ENCODE measurements at regions not wholly inside any gene's neighbourhood (a gene's known extent, or its start where the extent isn't known, plus 50 kb on each side); places are given as distances from the start of the nearest gene placed in this dataset.
"Not testable (repeated sequence)": the region's sequence is repeated elsewhere in the genome, so short reads cannot be mapped to it uniquely, and the experiment has no call there.

GRCh38 chr9:71587576-71588362 lies 180.5 kb downstream of the CEMIP2 start:
- DNase-seq, result no peak

- no peak for DNase-seq
Observed at GRCh38 chr9:71583792-71584191, 184.5 kb downstream of the CEMIP2 start.

- no peak for DNase-seq
Observed at GRCh38 chr9:71582347-71582746, 186.0 kb downstream of the CEMIP2 start.

GRCh38 chr9:71581101-71581500 lies 187.2 kb downstream of the CEMIP2 start:
- no peak for DNase-seq

- no peak for DNase-seq
Observed at GRCh38 chr9:71571186-71571585, 197.1 kb downstream of the CEMIP2 start.

GRCh38 chr9:71567890-71568289 lies 200.4 kb downstream of the CEMIP2 start:
- DNase-seq, result no peak

- no peak for DNase-seq
Observed at GRCh38 chr9:71562140-71562539, 206.2 kb downstream of the CEMIP2 start.

GRCh38 chr9:71557310-71557709 lies 211.0 kb downstream of the CEMIP2 start:
- DNase-seq, result no peak

- DNase-seq, result peak; percentile 38
Observed at GRCh38 chr9:71552480-71552879, 215.8 kb downstream of the CEMIP2 start.

GRCh38 chr9:71549023-71549422 lies 219.3 kb downstream of the CEMIP2 start:
- no peak for DNase-seq

- DNase-seq, result no peak
Observed at GRCh38 chr9:71544464-71544863, 223.8 kb downstream of the CEMIP2 start.

GRCh38 chr9:71541436-71541835 lies 226.9 kb downstream of the CEMIP2 start:
- DNase-seq, result no peak

- no peak for DNase-seq
Observed at GRCh38 chr9:71524996-71525580, 243.2 kb downstream of the CEMIP2 start.

- no peak for DNase-seq
Observed at GRCh38 chr9:71524516-71524915, 243.8 kb downstream of the CEMIP2 start.

- no peak for DNase-seq
Observed at GRCh38 chr9:71521132-71521531, 247.2 kb downstream of the CEMIP2 start.

GRCh38 chr9:71519098-71519696 lies 249.1 kb downstream of the CEMIP2 start:
- no peak for DNase-seq

- DNase-seq, result no peak
Observed at GRCh38 chr9:71518045-71518827, 250.1 kb downstream of the CEMIP2 start.

GRCh38 chr9:71515626-71516025 lies 252.7 kb downstream of the CEMIP2 start:
- DNase-seq, result no peak

- DNase-seq, result no peak
Observed at GRCh38 chr9:71515107-71515506, 253.2 kb downstream of the CEMIP2 start.

- DNase-seq, result no peak
Observed at GRCh38 chr9:71514344-71514975, 253.9 kb downstream of the CEMIP2 start.

- DNase-seq, result no peak
Observed at GRCh38 chr9:71509054-71509453, 259.3 kb downstream of the CEMIP2 start.

GRCh38 chr9:71508141-71508540 lies 260.2 kb downstream of the CEMIP2 start:
- DNase-seq, result not testable (repeated sequence)

GRCh38 chr9:71506821-71507220 lies 261.5 kb downstream of the CEMIP2 start:
- no peak for DNase-seq

All from NCI-H510A (cell line).